Naive thymus-derived CD8-positive, alpha-beta T cell (primary cell): ENCODE measurements at regions not wholly inside any gene's neighbourhood (a gene's known extent, or its start where the extent isn't known, plus 50 kb on each side); places are given as distances from the start of the nearest gene placed in this dataset.

Source experiments
- ATAC-seq, 2 donors: fragments of 150-1000 bp; cut with Tn5 transposase in 1 of 2; sonication (Bioruptor Pico), chemical (Tn5 transposase) in 1 of 2; 1 replicate in 1 of 2; 2 replicates in 1 of 2; pipeline ENCODE4 v1.10.0; 2021; ENCODE audit warnings: mild to moderate bottlenecking in 2 of 2, moderate library complexity in 2 of 2
- POLR2A ChIA-PET: fragments of 350-600 bp; sonication (Branson Sonifier 250); formaldehyde crosslinking; loops from one replicate; lab custom pipeline; 2021; ENCODE audit warnings: antibody characterized with exemption; lab: Charles Lee
- DNase-seq, 10 donors: peaks; one replicate each; pipeline versions ENCODE4 v3.0.0 to v3.0.0-alpha.2; 2020 to 2022
- H3K27ac Mint-ChIP-seq, 10 donors: one replicate each; pipeline ENCODE4 v1.8.0; 2020 to 2022; ENCODE audit warnings: mild to moderate bottlenecking in 10 of 10, mixed read lengths in 10 of 10, moderate library complexity in 4 of 10, inconsistent platforms in 1 of 10
- H3K27me3 Mint-ChIP-seq, 5 donors: one replicate each; pipeline ENCODE4 v1.8.0; 2021 to 2022; ENCODE audit warnings: mixed read lengths in 5 of 5
- H3K36me3 Mint-ChIP-seq, 3 donors: one replicate each; pipeline ENCODE4 v1.8.0; 2020 to 2022; ENCODE audit warnings: mixed read lengths in 3 of 3, mild to moderate bottlenecking in 2 of 3, inconsistent platforms in 1 of 3
- H3K4me1 Mint-ChIP-seq, 4 donors: one replicate each; pipeline ENCODE4 v1.8.0; 2021 to 2022; ENCODE audit warnings: mixed read lengths in 4 of 4
- H3K4me3 Mint-ChIP-seq, 10 donors: one replicate each; pipeline ENCODE4 v1.8.0; 2020 to 2022; ENCODE audit warnings: mild to moderate bottlenecking in 10 of 10, mixed read lengths in 10 of 10, moderate library complexity in 6 of 10, inconsistent platforms in 1 of 10
- H3K9me3 Mint-ChIP-seq, 9 donors: one replicate each; pipeline ENCODE4 v1.8.0; 2020 to 2022; ENCODE audit warnings: mixed read lengths in 9 of 9, mild to moderate bottlenecking in 3 of 9, inconsistent platforms in 1 of 9, moderate library complexity in 1 of 9

GRCh38 chr11:45024846-45025588, 74.3 kb upstream of the TP53I11 start:
- no peak for ATAC-seq
- Mint-ChIP-seq H3K27ac (peak overlapping the region in 8 of 10 donors; percentile 6 to 91 (median 73)), H3K4me1 (peaks cover 9 to 34% (median 14%) of the 10 kb centered on the region in 4 donors), H3K9me3 (no peaks in the 10 kb centered on the region), H3K36me3 (no peaks in the 10 kb centered on the region), H3K27me3 (peaks cover 0 to 2% (median 0%) of the 10 kb centered on the region in 5 donors), H3K4me3 (no peak overlapping the region)
- POLR2A ChIA-PET = no interaction called here
- no peak for DNase-seq

- peak; percentile 68 to 82 for ATAC-seq
- H3K4me1 Mint-ChIP-seq = peaks cover 9 to 34% (median 14%) of the 10 kb centered on the region in 4 donors
Measured at GRCh38 chr11:45025716-45026492, 75.2 kb upstream of the TP53I11 start.

GRCh38 chr11:45026835-45027234, 76.2 kb upstream of the TP53I11 start:
- peak overlapping the region in 3 of 10 donors; percentile 54 to 66 (median 66) for H3K27ac Mint-ChIP-seq
- peaks cover 0 to 2% (median 0%) of the 10 kb centered on the region in 9 donors for H3K9me3 Mint-ChIP-seq
- DNase-seq = no peak
- no peak overlapping the region for H3K4me3 Mint-ChIP-seq
- POLR2A ChIA-PET = no interaction called here
- H3K27me3 Mint-ChIP-seq = no peaks in the 10 kb centered on the region
- ATAC-seq = no peak
- no peaks in the 10 kb centered on the region for H3K36me3 Mint-ChIP-seq
- peaks cover 11 to 35% (median 14%) of the 10 kb centered on the region in 4 donors for H3K4me1 Mint-ChIP-seq

More at GRCh38 chr11:45025716-45026492, 75.2 kb upstream of the TP53I11 start:
- Mint-ChIP-seq H3K36me3 (no peaks in the 10 kb centered on the region), H3K27ac (peak overlapping the region; percentile 20 to 91 (median 72)), H3K27me3 (no peaks in the 10 kb centered on the region), H3K4me3 (peak overlapping the region in 1 of 10 donors; percentile 20), H3K9me3 (no peaks in the 10 kb centered on the region)
- POLR2A ChIA-PET = no interaction called here
- DNase-seq = peak in 2 of 10 donors; percentile 21 to 30

GRCh38 chr11:45027312-45027711, 76.6 kb upstream of the TP53I11 start:
- Mint-ChIP-seq H3K27me3 (no peaks in the 10 kb centered on the region), H3K36me3 (no peaks in the 10 kb centered on the region), H3K9me3 (peaks cover 0 to 2% (median 0%) of the 10 kb centered on the region in 9 donors), H3K4me3 (no peak overlapping the region), H3K4me1 (peaks cover 11 to 39% (median 14%) of the 10 kb centered on the region in 4 donors), H3K27ac (peak overlapping the region in 1 of 10 donors; percentile 80)
- ATAC-seq (no peak), DNase-seq (no peak)
- POLR2A ChIA-PET = no interaction called here

- no peak overlapping the region for H3K27ac Mint-ChIP-seq
- POLR2A ChIA-PET = no interaction called here
- no peaks in the 10 kb centered on the region for H3K36me3 Mint-ChIP-seq
- H3K4me3 Mint-ChIP-seq = no peak overlapping the region
- H3K4me1 Mint-ChIP-seq = peaks cover 11 to 45% (median 14%) of the 10 kb centered on the region in 4 donors
- ATAC-seq = peak in 1 of 2 donors; percentile 37
- H3K9me3 Mint-ChIP-seq = peaks cover 0 to 2% (median 0%) of the 10 kb centered on the region in 9 donors
- H3K27me3 Mint-ChIP-seq = no peaks in the 10 kb centered on the region
- no peak for DNase-seq
Measured at GRCh38 chr11:45028911-45029682, 78.4 kb upstream of the TP53I11 start.

- Mint-ChIP-seq H3K9me3 (peaks cover 0 to 2% (median 0%) of the 10 kb centered on the region in 9 donors), H3K36me3 (no peaks in the 10 kb centered on the region), H3K27ac (no peak overlapping the region), H3K27me3 (no peaks in the 10 kb centered on the region), H3K4me1 (peaks cover 6 to 39% (median 8%) of the 10 kb centered on the region in 4 donors), H3K4me3 (no peak overlapping the region)
- DNase-seq (no peak), ATAC-seq (no peak)
- POLR2A ChIA-PET = no interaction called here
Measured at GRCh38 chr11:45030778-45031177, 80.1 kb upstream of the TP53I11 start.

GRCh38 chr11:45031912-45032519, 81.3 kb upstream of the TP53I11 start:
- H3K4me3 Mint-ChIP-seq = peak overlapping the region in 1 of 10 donors; percentile 3
- peaks cover 0 to 2% (median 0%) of the 10 kb centered on the region in 9 donors for H3K9me3 Mint-ChIP-seq
- peaks cover 0 to 29% (median 1%) of the 10 kb centered on the region in 4 donors for H3K4me1 Mint-ChIP-seq
- H3K27me3 Mint-ChIP-seq = no peaks in the 10 kb centered on the region
- DNase-seq (peak in 1 of 10 donors; percentile 57), ATAC-seq (no peak)
- no peaks in the 10 kb centered on the region for H3K36me3 Mint-ChIP-seq
- H3K27ac Mint-ChIP-seq = no peak overlapping the region
- POLR2A ChIA-PET = no interaction called here

- H3K4me3 Mint-ChIP-seq = no peak overlapping the region
- POLR2A ChIA-PET = no interaction called here
- peaks cover 4 to 22% (median 14%) of the 10 kb centered on the region in 9 donors for H3K9me3 Mint-ChIP-seq
- H3K36me3 Mint-ChIP-seq = peaks cover 0 to 18% (median 7%) of the 10 kb centered on the region in 3 donors
- ATAC-seq = no peak
- no peak for DNase-seq
- H3K4me1 Mint-ChIP-seq = peaks cover 0 to 13% (median 1%) of the 10 kb centered on the region in 4 donors
- H3K27me3 Mint-ChIP-seq = no peaks in the 10 kb centered on the region
- no peak overlapping the region for H3K27ac Mint-ChIP-seq
Measured at GRCh38 chr11:45035413-45035812, 84.7 kb upstream of the TP53I11 start.

GRCh38 chr11:45036010-45036409, 85.3 kb upstream of the TP53I11 start:
- peak overlapping the region in 1 of 10 donors; percentile 78 for H3K27ac Mint-ChIP-seq
- H3K4me3 Mint-ChIP-seq = no peak overlapping the region
- H3K27me3 Mint-ChIP-seq = no peaks in the 10 kb centered on the region
- H3K36me3 Mint-ChIP-seq = peaks cover 0 to 18% (median 7%) of the 10 kb centered on the region in 3 donors
- peaks cover 4 to 22% (median 14%) of the 10 kb centered on the region in 9 donors for H3K9me3 Mint-ChIP-seq
- POLR2A ChIA-PET = no interaction called here
- no peak for ATAC-seq
- H3K4me1 Mint-ChIP-seq = peaks cover 0 to 12% (median 1%) of the 10 kb centered on the region in 4 donors
- DNase-seq = no peak

GRCh38 chr11:45036733-45037132, 86.0 kb upstream of the TP53I11 start:
- Mint-ChIP-seq H3K4me3 (no peak overlapping the region), H3K4me1 (peaks cover 0 to 11% (median 0%) of the 10 kb centered on the region in 4 donors), H3K27me3 (no peaks in the 10 kb centered on the region), H3K9me3 (peaks cover 4 to 22% (median 14%) of the 10 kb centered on the region in 9 donors), H3K36me3 (peaks cover 0 to 18% (median 7%) of the 10 kb centered on the region in 3 donors), H3K27ac (peak overlapping the region in 1 of 10 donors; percentile 9)
- DNase-seq (peak in 1 of 10 donors; percentile 50), ATAC-seq (no peak)
- POLR2A ChIA-PET = no interaction called here

- peaks cover 0 to 18% (median 7%) of the 10 kb centered on the region in 3 donors for H3K36me3 Mint-ChIP-seq
- H3K4me1 Mint-ChIP-seq = peaks cover 0 to 4% (median 0%) of the 10 kb centered on the region in 4 donors
- no peak for ATAC-seq
- DNase-seq = no peak
- H3K27ac Mint-ChIP-seq = no peak overlapping the region
- H3K27me3 Mint-ChIP-seq = no peaks in the 10 kb centered on the region
- H3K4me3 Mint-ChIP-seq = no peak overlapping the region
- H3K9me3 Mint-ChIP-seq = peaks cover 4 to 22% (median 14%) of the 10 kb centered on the region in 9 donors
- POLR2A ChIA-PET = no interaction called here
Measured at GRCh38 chr11:45037434-45038005, 86.8 kb upstream of the TP53I11 start.
